Trophoblast cell (in vitro differentiated cells and primary cell): ENCODE measurements at regions not wholly inside any gene's neighbourhood (a gene's known extent, or its start where the extent isn't known, plus 50 kb on each side); places are given as distances from the start of the nearest gene placed in this dataset.
"Not testable (repeated sequence)": the region's sequence is repeated elsewhere in the genome, so short reads cannot be mapped to it uniquely, and the experiment has no call there.

ENCODE experiments used
- DNase-seq, 2 donors: peaks; one replicate each; pipeline ENCODE4 v3.0.0-alpha.2; 2016
- H2AFZ ChIP-seq: 2 replicates; pipeline ENCODE4 v1.6.1; 2013; ENCODE audit warnings: low read length, moderate library complexity, mild to moderate bottlenecking; ENCODE audit not compliant: insufficient read depth, poor library complexity
- H2AK5ac ChIP-seq: 2 replicates; pipeline ENCODE4 v1.6.1; 2013; ENCODE audit warnings: mild to moderate bottlenecking, low read length
- H2BK120ac ChIP-seq: 2 replicates; pipeline ENCODE4 v1.6.1; 2013; ENCODE audit warnings: low read length, mild to moderate bottlenecking, moderate library complexity; ENCODE audit not compliant: insufficient read depth, poor library complexity
- H2BK12ac ChIP-seq: 2 replicates; pipeline ENCODE4 v1.6.1; 2013; ENCODE audit warnings: mild to moderate bottlenecking, low read length, moderate library complexity
- H2BK5ac ChIP-seq: 2 replicates; pipeline ENCODE4 v1.6.1; 2013; ENCODE audit warnings: low read length, low read depth, moderate library complexity, mild to moderate bottlenecking; ENCODE audit not compliant: poor library complexity
- H3K14ac ChIP-seq: 2 replicates; pipeline ENCODE4 v1.6.1; 2013; ENCODE audit warnings: mild to moderate bottlenecking, low read length
- H3K18ac ChIP-seq: 2 replicates; pipeline ENCODE4 v1.6.1; 2013; ENCODE audit warnings: mild to moderate bottlenecking, low read length
- H3K23ac ChIP-seq: 2 replicates; pipeline ENCODE4 v1.6.1; 2013; ENCODE audit warnings: low read length
- H3K27ac ChIP-seq: 2 replicates; pipeline ENCODE4 v1.5.1; 2013; ENCODE audit warnings: low read depth, mild to moderate bottlenecking, inconsistent platforms, low read length, moderate library complexity
- H3K27me3 ChIP-seq: 2 replicates; pipeline ENCODE4 v1.6.1; 2013; ENCODE audit warnings: inconsistent platforms, mild to moderate bottlenecking, low read length, moderate library complexity; ENCODE audit not compliant: insufficient read depth
- H3K36me3 ChIP-seq, 2 experiments: 1 replicate in 1 of 2; 2 replicates in 1 of 2; pipeline ENCODE4 v1.6.1; 2013; ENCODE audit warnings: low read length in 2 of 2, mild to moderate bottlenecking in 2 of 2, moderate library complexity in 1 of 2; ENCODE audit not compliant: insufficient read depth in 2 of 2, control insufficient read depth in 1 of 2
- H3K4ac ChIP-seq: 2 replicates; pipeline ENCODE4 v1.6.1; 2013; ENCODE audit warnings: low read depth, mild to moderate bottlenecking, low read length, moderate library complexity
- H3K4me1 ChIP-seq, 2 experiments: 1 replicate in 1 of 2; 2 replicates in 1 of 2; pipeline ENCODE4 v1.6.1; 2013; ENCODE audit warnings: low read length in 2 of 2, mild to moderate bottlenecking in 2 of 2, moderate library complexity in 1 of 2; ENCODE audit not compliant: insufficient read depth in 2 of 2, control insufficient read depth in 1 of 2
- H3K4me2 ChIP-seq: 2 replicates; pipeline ENCODE4 v1.6.1; 2013; ENCODE audit warnings: inconsistent platforms, mild to moderate bottlenecking, low read length, moderate library complexity
- H3K4me3 ChIP-seq: 2 replicates; pipeline ENCODE4 v1.5.1; 2013; ENCODE audit warnings: mild to moderate bottlenecking, low read depth, low read length, inconsistent platforms
- H3K79me1 ChIP-seq: one replicate; pipeline ENCODE4 v1.6.1; 2013; ENCODE audit warnings: low read length
- H3K79me2 ChIP-seq: 2 replicates; pipeline ENCODE4 v1.6.1; 2013; ENCODE audit warnings: low read length, mild to moderate bottlenecking; ENCODE audit not compliant: control insufficient read depth, insufficient read depth, poor library complexity
- H3K9ac ChIP-seq: 2 replicates; pipeline ENCODE4 v1.6.1; 2013; ENCODE audit warnings: mild to moderate bottlenecking, low read length
- H3K9me3 ChIP-seq: 2 replicates; pipeline ENCODE4 v1.6.1; 2013; ENCODE audit warnings: low read depth, mild to moderate bottlenecking, control low read depth, inconsistent platforms, low read length; ENCODE audit not compliant: insufficient read depth
- H4K12ac ChIP-seq: 2 replicates; pipeline ENCODE4 v1.6.1; 2013; ENCODE audit warnings: low read depth, mild to moderate bottlenecking, low read length, moderate library complexity
- H4K8ac ChIP-seq: 2 replicates; pipeline ENCODE4 v1.6.1; 2013; ENCODE audit warnings: low read depth, mild to moderate bottlenecking, low read length, moderate library complexity
- H4K91ac ChIP-seq: one replicate; pipeline ENCODE4 v1.6.1; 2013; ENCODE audit warnings: low read depth, mild to moderate bottlenecking, low read length, moderate library complexity
- WGBS: extraction: QIAGEN DNeasy Blood & Tissue Kit; methylation state at CpG from one replicate; pipeline ENCODE4 v1.1.7; 2013; ENCODE audit warnings: missing lambda C conversion rate; ENCODE audit not compliant: insufficient read length, insufficient coverage; ENCODE audit errors: extremely low coverage; 5-methylcytosine and 5-hydroxymethylcytosine counted together

GRCh38 chr4:23023121-23023520, 330.4 kb downstream of the GBA3 start:
- Histone ChIP-seq H3K23ac (no peak overlapping the region), H3K4me1 (no peaks in the 10 kb centered on the region), H2AFZ (no peak overlapping the region), H3K9ac (no peak overlapping the region), H3K9me3 (no peaks in the 10 kb centered on the region), H4K12ac (no peak overlapping the region), H2AK5ac (no peak overlapping the region), H3K4me2 (no peak overlapping the region), H2BK5ac (no peak overlapping the region), H3K27me3 (no peaks in the 10 kb centered on the region), H3K36me3 (no peaks in the 10 kb centered on the region), H4K91ac (no peak overlapping the region), H3K4me3 (no peak overlapping the region), H3K14ac (no peak overlapping the region), H3K4ac (no peak overlapping the region), H3K79me2 (no peaks in the 10 kb centered on the region), H3K27ac (no peak overlapping the region), H4K8ac (no peak overlapping the region), H3K18ac (no peak overlapping the region), H3K79me1 (peaks cover 2% of the 10 kb centered on the region), H2BK12ac (no peak overlapping the region), H2BK120ac (no peak overlapping the region)
- DNase-seq, result no peak

DNA sequence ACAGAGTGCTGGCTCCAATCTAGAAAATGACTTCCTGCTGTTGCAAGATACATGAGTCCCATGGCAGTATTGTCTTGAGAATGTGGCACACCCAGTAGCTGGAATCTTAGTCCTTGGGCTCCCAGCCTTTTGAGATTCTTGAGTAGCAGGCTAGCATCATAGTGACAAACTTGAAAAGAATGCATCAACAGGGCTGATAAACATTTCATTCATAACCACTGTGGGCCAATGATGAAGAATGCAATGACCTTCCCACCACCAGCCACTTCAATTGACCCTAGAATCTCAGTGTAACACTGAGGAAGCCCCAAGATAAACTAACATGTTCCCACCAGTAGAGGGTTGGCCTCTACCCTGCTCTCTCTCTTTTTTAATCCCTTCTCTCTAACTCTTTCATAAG, 329.3 kb downstream of the GBA3 start:
- Histone ChIP-seq H3K23ac (no peak overlapping the region), H3K4me3 (no peak overlapping the region), H3K79me1 (peaks cover 2% of the 10 kb centered on the region), H3K79me2 (no peaks in the 10 kb centered on the region), H3K36me3 (no peaks in the 10 kb centered on the region), H3K27ac (no peak overlapping the region), H2AFZ (no peak overlapping the region), H3K4ac (no peak overlapping the region), H2BK120ac (no peak overlapping the region), H3K27me3 (no peaks in the 10 kb centered on the region), H3K18ac (no peak overlapping the region), H2AK5ac (no peak overlapping the region), H3K4me1 (no peaks in the 10 kb centered on the region), H4K12ac (no peak overlapping the region), H3K14ac (no peak overlapping the region), H4K8ac (no peak overlapping the region), H3K9ac (no peak overlapping the region), H4K91ac (no peak overlapping the region), H3K9me3 (no peaks in the 10 kb centered on the region), H3K4me2 (no peak overlapping the region), H2BK5ac (no peak overlapping the region), H2BK12ac (no peak overlapping the region)
- DNase-seq, result peak; percentile 92 to 97

GRCh38 chr4:23021040-23021439, 328.3 kb downstream of the GBA3 start:
- H2AFZ ChIP-seq, result no peak overlapping the region
- no peak overlapping the region for H2BK12ac ChIP-seq
- no peak overlapping the region for H2BK120ac ChIP-seq
- no peak overlapping the region for H4K91ac ChIP-seq
- H3K4me1 ChIP-seq, result no peaks in the 10 kb centered on the region
- no peak overlapping the region for H4K8ac ChIP-seq
- H3K18ac ChIP-seq, result no peak overlapping the region
- no peak overlapping the region for H3K4ac ChIP-seq
- no CpG with 5 or more reads among the region's 4 CpGs for WGBS
- H3K27me3 ChIP-seq, result no peaks in the 10 kb centered on the region
- H3K4me2 ChIP-seq, result no peak overlapping the region
- no peak overlapping the region for H2AK5ac ChIP-seq
- peak in 1 of 2 donors; percentile 36 for DNase-seq
- no peak overlapping the region for H3K14ac ChIP-seq
- H3K9me3 ChIP-seq, result no peaks in the 10 kb centered on the region
- H2BK5ac ChIP-seq, result no peak overlapping the region
- H3K4me3 ChIP-seq, result no peak overlapping the region
- no peak overlapping the region for H3K9ac ChIP-seq
- no peaks in the 10 kb centered on the region for H3K79me2 ChIP-seq
- H4K12ac ChIP-seq, result no peak overlapping the region
- no peak overlapping the region for H3K23ac ChIP-seq
- peaks cover 2% of the 10 kb centered on the region for H3K79me1 ChIP-seq
- H3K27ac ChIP-seq, result no peak overlapping the region
- no peaks in the 10 kb centered on the region for H3K36me3 ChIP-seq

DNA sequence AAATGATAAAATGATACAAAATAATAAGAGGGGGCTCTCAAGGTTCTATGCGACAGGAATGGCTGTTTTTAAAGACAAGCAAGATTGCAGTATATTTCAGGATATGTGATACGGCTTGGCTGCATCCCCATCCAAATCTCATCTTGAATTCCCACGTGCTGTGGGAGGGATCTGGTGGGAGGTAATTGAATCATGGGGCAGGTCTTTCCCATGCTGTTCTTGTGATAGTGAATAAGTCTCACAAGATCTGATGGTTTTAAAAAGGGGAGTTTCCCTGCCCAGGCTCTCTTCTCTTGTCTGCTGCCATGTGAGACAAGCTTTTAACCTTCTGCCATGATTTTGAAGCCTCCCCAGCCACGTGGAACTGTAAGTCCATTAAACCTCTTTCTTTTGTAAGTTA, 327.7 kb downstream of the GBA3 start:
- not testable (repeated sequence) for H2AFZ ChIP-seq, H3K4me1 ChIP-seq, H3K36me3 ChIP-seq, H3K9me3 ChIP-seq, H3K27me3 ChIP-seq, H3K4me3 ChIP-seq, H3K23ac ChIP-seq, H3K79me1 ChIP-seq, H4K8ac ChIP-seq, H3K79me2 ChIP-seq, H3K18ac ChIP-seq, H3K27ac ChIP-seq, DNase-seq, H4K91ac ChIP-seq, H3K4me2 ChIP-seq, H3K14ac ChIP-seq, H2BK120ac ChIP-seq, H2AK5ac ChIP-seq, H3K9ac ChIP-seq, H3K4ac ChIP-seq, H4K12ac ChIP-seq, H2BK5ac ChIP-seq
- peak overlapping the region; percentile 49 for H2BK12ac ChIP-seq
- no CpG with 5 or more reads among the region's 4 CpGs for WGBS

DNA sequence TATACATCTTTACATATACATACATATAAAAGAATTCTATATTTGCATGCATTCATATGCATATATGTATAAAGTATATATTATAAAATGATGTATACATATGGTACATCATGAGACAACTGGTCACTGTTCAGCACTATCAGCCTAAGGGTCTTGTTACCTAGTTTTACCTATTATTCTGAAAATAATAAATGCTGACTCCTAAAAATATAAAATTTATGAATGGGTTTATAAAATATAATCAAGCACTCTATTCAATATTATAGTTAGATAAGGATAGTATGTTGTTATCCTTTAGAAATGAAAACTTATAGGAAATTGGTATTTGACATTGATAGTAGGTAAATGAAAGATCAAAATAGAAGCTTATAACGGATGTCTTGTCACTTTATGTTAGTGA, 324.2 kb downstream of the GBA3 start:
- H3K4me2 ChIP-seq, result no peak overlapping the region
- H3K23ac ChIP-seq, result no peak overlapping the region
- no peak overlapping the region for H3K4me3 ChIP-seq
- H3K79me1 ChIP-seq, result peaks cover 2% of the 10 kb centered on the region
- no peak overlapping the region for H4K12ac ChIP-seq
- no peak overlapping the region for H3K9ac ChIP-seq
- H3K18ac ChIP-seq, result no peak overlapping the region
- no peak overlapping the region for H3K4ac ChIP-seq
- DNase-seq, result no peak
- no peak overlapping the region for H2AFZ ChIP-seq
- H4K8ac ChIP-seq, result no peak overlapping the region
- no peaks in the 10 kb centered on the region for H3K79me2 ChIP-seq
- no CpG with 5 or more reads among the region's 1 CpG for WGBS
- no peak overlapping the region for H3K27ac ChIP-seq
- H2BK12ac ChIP-seq, result no peak overlapping the region
- H2AK5ac ChIP-seq, result no peak overlapping the region
- no peak overlapping the region for H2BK5ac ChIP-seq
- H3K14ac ChIP-seq, result no peak overlapping the region
- no peaks in the 10 kb centered on the region for H3K36me3 ChIP-seq
- no peaks in the 10 kb centered on the region for H3K9me3 ChIP-seq
- no peak overlapping the region for H2BK120ac ChIP-seq
- H4K91ac ChIP-seq, result no peak overlapping the region
- no peaks in the 10 kb centered on the region for H3K27me3 ChIP-seq
- no peaks in the 10 kb centered on the region for H3K4me1 ChIP-seq
